Memory B cell (primary cell): ENCODE measurements at regions not wholly inside any gene's neighbourhood (a gene's known extent, or its start where the extent isn't known, plus 50 kb on each side); places are given as distances from the start of the nearest gene placed in this dataset.

Experiments
- ATAC-seq: fragments of 150-1000 bp; cut with Tn5 transposase; 2 replicates; pipeline ENCODE4 v1.10.0; 2021; ENCODE audit warnings: low read depth, mild to moderate bottlenecking, moderate library complexity
- DNase-seq, 2 donors: peaks; one replicate each; pipeline ENCODE4 v3.0.0; 2022; ENCODE audit warnings: low spot score in 2 of 2
- H3K27ac Mint-ChIP-seq: one replicate; pipeline ENCODE4 v1.8.0; 2022; ENCODE audit warnings: mild to moderate bottlenecking, moderate library complexity, mixed read lengths
- H3K27me3 Mint-ChIP-seq: one replicate; pipeline ENCODE4 v1.8.0; 2022; ENCODE audit warnings: mixed read lengths
- H3K36me3 Mint-ChIP-seq: one replicate; pipeline ENCODE4 v1.8.0; 2022; ENCODE audit warnings: mild to moderate bottlenecking, mixed read lengths
- H3K4me1 Mint-ChIP-seq: one replicate; pipeline ENCODE4 v1.8.0; 2022; ENCODE audit warnings: mixed read lengths
- H3K4me3 Mint-ChIP-seq: one replicate; pipeline ENCODE4 v1.8.0; 2022; ENCODE audit warnings: mild to moderate bottlenecking, moderate library complexity, mixed read lengths
- H3K9me3 Mint-ChIP-seq: one replicate; pipeline ENCODE4 v1.8.0; 2022; ENCODE audit warnings: mixed read lengths

- ATAC-seq (no peak), DNase-seq (no peak)
- Mint-ChIP-seq H3K9me3 (no peaks in the 10 kb centered on the region), H3K4me1 (no peaks in the 10 kb centered on the region), H3K27me3 (no peaks in the 10 kb centered on the region), H3K4me3 (no peak overlapping the region), H3K27ac (no peak overlapping the region), H3K36me3 (no peaks in the 10 kb centered on the region)
Observed at GRCh38 chr12:77687321-77687720, 143.4 kb upstream of the NAV3 start.

DNA sequence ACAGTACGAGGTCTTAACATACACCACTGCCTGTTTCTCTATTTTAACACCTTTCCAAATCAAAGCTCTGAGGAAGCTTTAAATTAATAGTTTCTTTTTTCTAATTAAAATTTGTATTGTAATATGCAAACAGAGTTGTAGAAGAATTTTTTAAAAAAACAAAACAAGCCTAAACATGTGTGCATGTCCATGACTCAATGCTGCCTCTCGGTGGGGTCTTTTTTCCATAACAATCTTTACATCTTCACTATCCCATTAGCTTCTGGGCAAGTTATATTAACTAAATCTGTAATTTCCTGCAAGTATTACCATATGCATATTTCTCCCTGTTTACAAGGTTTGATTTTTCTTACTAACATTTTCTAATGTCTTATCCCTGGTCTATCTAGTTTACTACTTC, 143.9 kb upstream of the NAV3 start:
- ATAC-seq = no peak

DNA sequence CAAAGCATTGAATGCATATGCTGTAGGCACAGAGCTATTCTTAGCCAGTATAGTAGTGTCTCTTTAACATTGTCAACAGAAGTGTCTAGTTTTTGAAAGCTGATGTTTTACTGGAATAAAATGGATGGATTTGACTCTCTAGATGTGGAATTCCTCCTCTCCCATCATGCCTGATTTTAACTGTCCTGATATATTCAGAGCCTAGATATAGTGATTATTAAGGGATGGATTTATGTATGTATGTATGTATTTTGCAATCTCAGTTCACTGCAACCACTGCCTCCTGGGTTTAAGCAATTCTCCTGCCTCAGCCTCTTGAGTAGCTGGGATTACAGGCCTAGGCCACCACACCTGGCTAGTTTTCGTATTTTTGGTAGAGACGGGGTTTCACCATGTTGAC, 144.8 kb upstream of the NAV3 start:
- Mint-ChIP-seq H3K27ac (no peak overlapping the region), H3K4me1 (no peaks in the 10 kb centered on the region), H3K36me3 (no peaks in the 10 kb centered on the region), H3K9me3 (no peaks in the 10 kb centered on the region), H3K27me3 (no peaks in the 10 kb centered on the region), H3K4me3 (no peak overlapping the region)
- ATAC-seq (no peak), DNase-seq (no peak)

More for the DNA sequence above, 143.9 kb upstream of the NAV3 start:
- Mint-ChIP-seq H3K36me3 (no peaks in the 10 kb centered on the region), H3K4me3 (no peak overlapping the region), H3K4me1 (no peaks in the 10 kb centered on the region), H3K9me3 (no peaks in the 10 kb centered on the region), H3K27ac (no peak overlapping the region), H3K27me3 (no peaks in the 10 kb centered on the region)
- no peak for DNase-seq

- ATAC-seq (no peak), DNase-seq (no peak)
- Mint-ChIP-seq H3K36me3 (no peaks in the 10 kb centered on the region), H3K27me3 (no peaks in the 10 kb centered on the region), H3K4me3 (no peak overlapping the region), H3K4me1 (no peaks in the 10 kb centered on the region), H3K27ac (no peak overlapping the region), H3K9me3 (peaks cover 1% of the 10 kb centered on the region)
Observed at GRCh38 chr12:77685112-77685511, 145.6 kb upstream of the NAV3 start.

DNA sequence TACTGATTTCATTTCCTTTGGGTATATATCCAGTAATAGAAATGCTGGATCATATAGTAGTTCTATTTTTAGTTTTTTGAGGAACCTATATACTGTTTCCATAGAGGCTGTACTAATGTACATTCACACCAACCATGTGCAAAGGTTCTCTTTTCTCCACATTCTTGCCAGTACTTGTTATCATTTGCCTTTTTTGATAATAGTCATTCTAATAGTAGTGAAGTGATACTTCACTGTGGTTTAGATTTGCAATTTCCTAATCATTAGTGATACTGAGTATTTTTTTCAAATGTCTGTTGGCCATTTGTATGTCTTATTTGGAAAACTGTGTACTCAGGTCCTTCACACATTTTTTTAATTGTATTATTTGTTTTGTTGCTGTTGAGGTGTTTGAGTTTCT, 148.2 kb upstream of the NAV3 start:
- no peak for DNase-seq
- Mint-ChIP-seq H3K9me3 (peaks cover 1% of the 10 kb centered on the region), H3K27me3 (peaks cover under 1% of the 10 kb centered on the region), H3K4me1 (no peaks in the 10 kb centered on the region), H3K4me3 (no peak overlapping the region), H3K27ac (no peak overlapping the region), H3K36me3 (no peaks in the 10 kb centered on the region)
- no peak for ATAC-seq

DNA sequence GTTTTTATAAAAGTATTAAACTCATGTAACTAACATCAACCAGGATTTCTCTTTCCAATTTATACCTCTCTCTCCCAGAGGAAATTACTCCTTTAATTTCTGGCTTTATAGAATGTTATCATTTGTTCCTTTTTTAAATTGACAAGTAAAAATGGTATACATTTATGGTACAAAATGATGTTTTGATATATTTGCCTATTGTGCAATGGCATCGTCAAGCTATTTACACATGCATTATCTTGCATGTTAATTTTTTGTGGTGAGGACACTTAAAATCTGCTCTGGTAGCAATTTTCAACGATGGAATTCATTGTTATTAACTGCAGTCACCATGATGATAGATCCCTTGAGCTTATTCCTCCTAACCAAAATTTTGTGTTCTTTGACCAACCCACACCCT, 149.0 kb upstream of the NAV3 start:
- peaks cover 1% of the 10 kb centered on the region for H3K27me3 Mint-ChIP-seq
- ATAC-seq (no peak), DNase-seq (no peak)
- H3K9me3 Mint-ChIP-seq = peaks cover 1% of the 10 kb centered on the region
- no peaks in the 10 kb centered on the region for H3K4me1 Mint-ChIP-seq
- no peak overlapping the region for H3K4me3 Mint-ChIP-seq
- H3K27ac Mint-ChIP-seq = no peak overlapping the region
- no peaks in the 10 kb centered on the region for H3K36me3 Mint-ChIP-seq

DNA sequence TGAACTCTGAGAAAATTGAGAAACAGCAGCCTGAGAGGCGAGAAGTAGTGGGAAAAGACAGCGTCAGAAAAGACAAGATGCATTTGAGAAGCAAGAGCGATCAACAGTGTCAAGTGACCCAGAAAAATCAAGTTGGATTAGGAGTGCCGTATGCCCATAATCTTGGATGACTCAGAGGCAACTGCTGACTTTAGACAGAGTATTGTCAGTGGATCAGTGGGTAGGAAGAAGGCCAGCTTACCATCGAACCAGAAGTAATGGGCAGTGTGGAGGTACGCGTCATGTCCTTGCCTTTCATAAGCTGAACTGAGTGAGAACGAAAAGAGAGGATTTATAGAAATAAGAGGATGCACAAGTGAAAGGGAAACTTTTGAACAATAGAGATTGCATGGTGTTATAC, 151.0 kb upstream of the NAV3 start:
- H3K4me3 Mint-ChIP-seq = no peak overlapping the region
- H3K27me3 Mint-ChIP-seq = peaks cover 1% of the 10 kb centered on the region
- H3K27ac Mint-ChIP-seq = no peak overlapping the region
- no peak for ATAC-seq
- no peaks in the 10 kb centered on the region for H3K36me3 Mint-ChIP-seq
- H3K4me1 Mint-ChIP-seq = no peaks in the 10 kb centered on the region
- H3K9me3 Mint-ChIP-seq = peaks cover 1% of the 10 kb centered on the region
- DNase-seq = no peak

DNA sequence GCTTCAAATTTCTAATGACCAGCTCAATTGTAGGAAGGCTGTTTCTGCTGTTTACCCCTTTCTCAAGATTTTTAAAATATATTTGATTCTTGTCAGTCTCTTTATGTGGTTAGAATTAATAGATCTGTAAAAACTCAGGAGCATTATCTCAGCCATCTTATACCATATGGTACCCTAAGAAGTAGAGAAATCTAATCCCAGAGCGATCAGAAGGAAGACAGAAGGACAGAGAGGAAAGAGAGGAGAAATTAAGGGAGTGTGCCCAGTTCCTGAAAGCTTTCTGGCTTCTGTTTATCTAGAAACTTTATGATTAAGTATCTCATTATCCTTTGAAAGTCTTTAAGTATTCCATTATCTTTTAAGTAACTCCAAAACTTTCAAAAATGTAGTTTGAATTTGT, 152.1 kb upstream of the NAV3 start:
- H3K27ac Mint-ChIP-seq = no peak overlapping the region
- no peaks in the 10 kb centered on the region for H3K4me1 Mint-ChIP-seq
- H3K4me3 Mint-ChIP-seq = no peak overlapping the region
- ATAC-seq (no peak), DNase-seq (no peak)
- H3K27me3 Mint-ChIP-seq = peaks cover 1% of the 10 kb centered on the region
- H3K9me3 Mint-ChIP-seq = peaks cover 1% of the 10 kb centered on the region
- H3K36me3 Mint-ChIP-seq = no peaks in the 10 kb centered on the region

- H3K4me3 Mint-ChIP-seq = no peak overlapping the region
- no peak for DNase-seq
- peaks cover 4% of the 10 kb centered on the region for H3K9me3 Mint-ChIP-seq
Observed at GRCh38 chr12:77667101-77667500, 163.6 kb upstream of the NAV3 start.

GRCh38 chr12:77648716-77649115, 182.0 kb upstream of the NAV3 start:
- ATAC-seq = no peak
- Mint-ChIP-seq H3K9me3 (no peaks in the 10 kb centered on the region), H3K4me3 (no peak overlapping the region), H3K4me1 (no peaks in the 10 kb centered on the region), H3K36me3 (no peaks in the 10 kb centered on the region), H3K27ac (no peak overlapping the region), H3K27me3 (no peaks in the 10 kb centered on the region)
- DNase-seq = no peak

More at GRCh38 chr12:77667101-77667500, 163.6 kb upstream of the NAV3 start:
- Mint-ChIP-seq H3K36me3 (no peaks in the 10 kb centered on the region), H3K4me1 (no peaks in the 10 kb centered on the region), H3K27me3 (no peaks in the 10 kb centered on the region), H3K27ac (no peak overlapping the region)
- ATAC-seq = no peak

DNA sequence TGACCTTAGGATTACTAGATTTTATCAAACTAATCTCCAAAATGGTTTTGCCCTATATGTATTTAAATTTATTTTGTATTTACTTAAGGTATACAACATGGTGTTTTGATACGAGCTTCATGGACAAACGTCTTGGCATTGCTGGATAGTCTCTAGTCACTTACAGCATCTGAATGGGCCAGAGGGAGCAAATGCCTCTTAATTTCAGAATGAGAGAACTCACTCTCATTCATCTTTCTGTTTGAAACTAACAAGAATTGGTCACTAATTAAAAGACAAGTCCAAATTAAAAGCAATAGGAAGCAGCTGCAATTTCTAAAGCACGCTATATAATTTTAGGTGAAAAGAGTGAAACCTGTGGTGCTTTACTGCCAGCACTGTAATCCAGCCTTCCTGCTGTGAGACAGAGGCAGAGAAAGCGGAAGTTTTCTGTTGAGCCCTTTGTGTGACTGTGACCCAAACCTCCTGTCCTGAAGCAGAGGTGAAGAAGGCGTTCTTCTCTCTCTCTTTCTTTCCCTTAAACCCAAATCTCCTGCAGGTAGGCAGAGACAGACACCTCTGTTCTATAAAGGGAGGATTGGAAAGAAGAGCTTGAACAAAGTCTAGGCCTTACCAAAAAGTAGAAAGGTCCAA, 184.6 kb upstream of the NAV3 start:
- H3K27me3 Mint-ChIP-seq = no peaks in the 10 kb centered on the region

GRCh38 chr12:77644915-77645605, 185.6 kb upstream of the NAV3 start:
- no peak for ATAC-seq
- H3K36me3 Mint-ChIP-seq = no peaks in the 10 kb centered on the region
- no peaks in the 10 kb centered on the region for H3K27me3 Mint-ChIP-seq
- H3K4me3 Mint-ChIP-seq = no peak overlapping the region
- no peak overlapping the region for H3K27ac Mint-ChIP-seq
- no peaks in the 10 kb centered on the region for H3K9me3 Mint-ChIP-seq
- no peak for DNase-seq
- no peaks in the 10 kb centered on the region for H3K4me1 Mint-ChIP-seq

More for the DNA sequence above, 184.6 kb upstream of the NAV3 start:
- no peak overlapping the region for H3K4me3 Mint-ChIP-seq
- DNase-seq (no peak), ATAC-seq (no peak)
- H3K9me3 Mint-ChIP-seq = no peaks in the 10 kb centered on the region
- H3K27ac Mint-ChIP-seq = no peak overlapping the region
- H3K4me1 Mint-ChIP-seq = no peaks in the 10 kb centered on the region
- no peaks in the 10 kb centered on the region for H3K36me3 Mint-ChIP-seq

- no peak for ATAC-seq
- H3K36me3 Mint-ChIP-seq = no peaks in the 10 kb centered on the region
- H3K9me3 Mint-ChIP-seq = no peaks in the 10 kb centered on the region
Observed at GRCh38 chr12:77642246-77642645, 188.4 kb upstream of the NAV3 start.

DNA sequence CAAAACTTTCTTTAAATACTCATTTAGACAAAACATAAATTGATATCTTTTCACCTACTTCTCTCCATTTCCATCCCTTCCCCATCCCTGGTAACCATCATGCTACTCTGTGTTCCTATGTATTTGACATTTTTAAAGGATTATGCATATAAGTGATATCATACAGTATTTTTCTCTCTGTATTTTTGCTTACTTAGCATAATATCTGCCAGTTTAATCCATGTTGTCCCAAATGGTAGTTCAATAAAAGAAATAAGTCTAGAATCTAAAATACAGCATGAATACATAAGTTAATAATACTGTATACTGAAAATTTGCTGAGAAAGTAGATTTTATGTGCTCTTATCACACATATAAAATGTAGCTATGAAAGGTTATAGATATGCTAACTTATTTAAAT, 190.3 kb upstream of the NAV3 start:
- ATAC-seq = no peak
- H3K4me3 Mint-ChIP-seq = no peak overlapping the region
- DNase-seq = no peak
- H3K36me3 Mint-ChIP-seq = no peaks in the 10 kb centered on the region
- H3K27ac Mint-ChIP-seq = no peak overlapping the region
- H3K4me1 Mint-ChIP-seq = no peaks in the 10 kb centered on the region
- peaks cover 2% of the 10 kb centered on the region for H3K9me3 Mint-ChIP-seq
- no peaks in the 10 kb centered on the region for H3K27me3 Mint-ChIP-seq

More at GRCh38 chr12:77642246-77642645, 188.4 kb upstream of the NAV3 start:
- no peak for DNase-seq
- Mint-ChIP-seq H3K27ac (no peak overlapping the region), H3K4me3 (no peak overlapping the region), H3K27me3 (no peaks in the 10 kb centered on the region), H3K4me1 (no peaks in the 10 kb centered on the region)
